Gastroesophageal sphincter (tissue), 4 donors: ENCODE measurements at regions not wholly inside any gene's neighbourhood (a gene's known extent, or its start where the extent isn't known, plus 50 kb on each side); places are given as distances from the start of the nearest gene placed in this dataset.
"Not testable (repeated sequence)": the region's sequence is repeated elsewhere in the genome, so short reads cannot be mapped to it uniquely, and the experiment has no call there.

ENCODE experiments used
- ATAC-seq: fragments of 150-250 bp; one replicate; pipeline ENCODE4 v1.9.1; 2016; ENCODE audit warnings: mild to moderate bottlenecking, moderate library complexity
- H3K27ac ChIP-seq, 4 donors: fragments of 200-600 bp; sonication (generic) in 3 of 4; 1 replicate in 3 of 4; 2 replicates in 1 of 4; pipeline ENCODE4 v1.5.1; 2016 to 2019
- H3K27me3 ChIP-seq: fragments of 200-600 bp; sonication (generic); one replicate; pipeline ENCODE4 v1.5.1; 2019
- H3K36me3 ChIP-seq, 2 donors: fragments of 200-600 bp; sonication (generic); one replicate each; pipeline ENCODE4 v1.5.1; 2019; ENCODE audit warnings: control low read depth in 1 of 2
- H3K4me1 ChIP-seq, 3 donors: fragments of 200-600 bp; sonication (generic); 1 replicate in 2 of 3; 2 replicates in 1 of 3; pipeline ENCODE4 v1.5.1; 2016 to 2019; ENCODE audit warnings: control low read depth in 2 of 3
- H3K4me3 ChIP-seq, 2 donors: fragments of 200-600 bp; sonication (generic); one replicate each; pipeline ENCODE4 v1.5.1; 2019; ENCODE audit warnings: mild to moderate bottlenecking in 1 of 2, moderate library complexity in 1 of 2
- H3K9me3 ChIP-seq, 3 donors: fragments of 200-600 bp; sonication (generic); one replicate each; pipeline ENCODE4 v1.5.1; 2017 to 2019; ENCODE audit warnings: control low read depth in 2 of 3
- CTCF ChIP-seq, 4 experiments: fragments of 200-600 bp in 2 of 4; fragments of 450-650 bp in 2 of 4; sonication (generic) in 1 of 4; IDR thresholded peaks; one replicate each; pipeline ENCODE4 v1.5.1; 2017 to 2019; ENCODE audit warnings: antibody characterized with exemption in 4 of 4, mild to moderate bottlenecking in 2 of 4, moderate library complexity in 2 of 4
- EP300 ChIP-seq: sonication (generic); formaldehyde crosslinking; IDR thresholded peaks from one replicate; pipeline ENCODE4 v1.6.1; 2017; ENCODE audit warnings: antibody characterized with exemption, mild to moderate bottlenecking
- POLR2A ChIP-seq, 2 donors: fragments of 450-650 bp; IDR thresholded peaks; one replicate each; pipeline ENCODE4 v1.6.1; 2017; ENCODE audit warnings: antibody characterized with exemption in 2 of 2, mild to moderate bottlenecking in 2 of 2, moderate library complexity in 1 of 2
- POLR2AphosphoS5 ChIP-seq: sonication (generic); formaldehyde crosslinking; IDR thresholded peaks from one replicate; pipeline ENCODE4 v1.6.1; 2017; ENCODE audit warnings: antibody characterized with exemption
- WGBS, 2 donors: methylation state at CpG; one replicate each; pipeline ENCODE4 v1.1.5; 2018; ENCODE audit warnings: low coverage in 1 of 2; 5-methylcytosine and 5-hydroxymethylcytosine counted together

GRCh38 chr5:17748941-17749340 lies 114.7 kb downstream of the TAF11L14 start:
- no peaks in the 10 kb centered on the region for H3K36me3 ChIP-seq

GRCh38 chr5:17755406-17755805 lies 121.1 kb downstream of the TAF11L14 start:
- not testable (repeated sequence) for ATAC-seq, H3K36me3 ChIP-seq, H3K4me1 ChIP-seq, H3K9me3 ChIP-seq, H3K4me3 ChIP-seq, H3K27ac ChIP-seq, H3K27me3 ChIP-seq
- WGBS, 2 donors: 86 to 100% methylated on average over 1 to 8 of the region's 12 CpGs

More at GRCh38 chr5:17748941-17749340, 114.7 kb downstream of the TAF11L14 start:
- TF ChIP-seq EP300: no peak
- no peak for TF ChIP-seq POLR2AphosphoS5
- TF ChIP-seq POLR2A (IDR thresholded peaks at IDR 0.05): no peak
- TF ChIP-seq CTCF (IDR thresholded peaks at IDR 0.05): no peak
- 80 to 92% methylated on average over 1 of the region's 1 CpG for WGBS, 2 donors
- no peak overlapping the region for H3K4me3 ChIP-seq
- H3K27me3 ChIP-seq: no peaks in the 10 kb centered on the region
- no peak for ATAC-seq
- no peaks in the 10 kb centered on the region for H3K9me3 ChIP-seq
- no peak overlapping the region for H3K27ac ChIP-seq
- no peaks in the 10 kb centered on the region for H3K4me1 ChIP-seq

GRCh38 chr5:17761326-17761725 lies 127.1 kb downstream of the TAF11L14 start:
- TF ChIP-seq EP300 (no peak), POLR2AphosphoS5 (no peak), POLR2A (IDR thresholded peaks at IDR 0.05) (no peak), CTCF (IDR thresholded peaks at IDR 0.05) (no peak)
- Histone ChIP-seq H3K27ac (no peak overlapping the region), H3K36me3 (no peaks in the 10 kb centered on the region), H3K27me3 (no peaks in the 10 kb centered on the region), H3K4me1 (no peaks in the 10 kb centered on the region), H3K4me3 (no peak overlapping the region), H3K9me3 (no peaks in the 10 kb centered on the region)
- ATAC-seq: no peak
- 55 to 61% methylated on average over 4 of the region's 4 CpGs for WGBS, 2 donors

- 43 to 80% methylated on average over 1 of the region's 1 CpG for whole genome bisulfite sequencing, 2 donors
- no peak overlapping the region for H3K27ac ChIP-seq
- H3K9me3 ChIP-seq: no peaks in the 10 kb centered on the region
- no peak for ATAC-seq
- no peaks in the 10 kb centered on the region for H3K4me1 ChIP-seq
- TF ChIP-seq EP300 (no peak), CTCF (IDR thresholded peaks at IDR 0.05) (no peak), POLR2AphosphoS5 (no peak), POLR2A (IDR thresholded peaks at IDR 0.05) (no peak)
- H3K4me3 ChIP-seq: no peak overlapping the region
- no peaks in the 10 kb centered on the region for H3K27me3 ChIP-seq
- H3K36me3 ChIP-seq: no peaks in the 10 kb centered on the region
Observed at GRCh38 chr5:17763301-17763700, 129.0 kb downstream of the TAF11L14 start.

GRCh38 chr5:17766031-17766430 lies 131.8 kb downstream of the TAF11L14 start:
- H3K4me3 ChIP-seq: no peak overlapping the region
- TF ChIP-seq POLR2A (IDR thresholded peaks at IDR 0.05): no peak
- TF ChIP-seq POLR2AphosphoS5: no peak
- no peak for TF ChIP-seq CTCF (IDR thresholded peaks at IDR 0.05)
- TF ChIP-seq EP300: no peak
- no peaks in the 10 kb centered on the region for H3K9me3 ChIP-seq
- WGBS, 2 donors: no CpG with 5 or more reads among the region's 2 CpGs
- no peaks in the 10 kb centered on the region for H3K4me1 ChIP-seq
- H3K27me3 ChIP-seq: no peaks in the 10 kb centered on the region
- H3K36me3 ChIP-seq: no peaks in the 10 kb centered on the region
- ATAC-seq: no peak
- H3K27ac ChIP-seq: no peak overlapping the region

- H3K4me3 ChIP-seq: no peak overlapping the region
- no peak for ATAC-seq
Observed at GRCh38 chr5:17769277-17769676, 135.0 kb downstream of the TAF11L14 start.

More at GRCh38 chr5:17769277-17769676, 135.0 kb downstream of the TAF11L14 start:
- Histone ChIP-seq H3K27me3 (no peaks in the 10 kb centered on the region), H3K36me3 (no peaks in the 10 kb centered on the region), H3K27ac (no peak overlapping the region), H3K4me1 (no peaks in the 10 kb centered on the region), H3K9me3 (no peaks in the 10 kb centered on the region)
- 66 to 70% methylated on average over 2 to 3 of the region's 3 CpGs for WGBS, 2 donors
- no peak for TF ChIP-seq EP300
- TF ChIP-seq POLR2AphosphoS5: no peak
